PC-3 (cell line): ENCODE measurements at regions not wholly inside any gene's neighbourhood (a gene's known extent, or its start where the extent isn't known, plus 50 kb on each side); places are given as distances from the start of the nearest gene placed in this dataset.

Experiments used
- CTCF ChIP-seq: fragments of 300-600 bp; sonication (generic); conservative IDR thresholded peaks from 2 replicates; pipeline ENCODE4 v1.5.1; 2017; ENCODE audit warnings: antibody characterized with exemption, low read depth, mild to moderate bottlenecking, low read length
- EZH2phosphoT487 ChIP-seq: fragments of 300-600 bp; sonication (generic); IDR thresholded peaks from 2 replicates; pipeline ENCODE4 v1.6.1; 2018; ENCODE audit warnings: mild to moderate bottlenecking, antibody characterized with exemption, low read length, borderline replicate concordance

- TF ChIP-seq CTCF: no peak
- TF ChIP-seq EZH2phosphoT487: no peak
Measured at GRCh38 chrX:40291553-40291952, 193.8 kb upstream of the BCOR start.
